ENCODE measurements at regions not wholly inside any gene's neighbourhood (a gene's known extent, or its start where the extent isn't known, plus 50 kb on each side); places are given as distances from the start of the nearest gene placed in this dataset.

GRCh38 chr5:159854916-159855315 lies 61.4 kb upstream of the ADRA1B start:
- H3K27me3 ChIP-seq (replicated peaks; ENCODE audit: insufficient read depth) = peaks cover 3% of the 10 kb centered on the region; the same call in 1 of the 2 replicates
- no peak overlapping the region for H3K27ac ChIP-seq
- H3K9me2 ChIP-seq (ENCODE audit: insufficient read depth) = no peaks in the 10 kb centered on the region
- H3K4me3 ChIP-seq = no peak overlapping the region
- H3K4me2 ChIP-seq (ENCODE audit: unreplicated experiment) = no peak overlapping the region
- TF ChIP-seq EZH2 (IDR thresholded peaks at IDR 0.05; ENCODE audit: insufficient read depth, poor library complexity, severe bottlenecking) = no peak
- TF ChIP-seq EZH2phosphoT487 (IDR thresholded peaks at IDR 0.05; ENCODE audit: insufficient read depth, low read depth) = no peak
- in situ Hi-C loops (cut with MboI) = no loop called here
- H3K79me2 ChIP-seq (ENCODE audit: insufficient read depth) = no peaks in the 10 kb centered on the region
- H4K20me1 ChIP-seq (ENCODE audit: insufficient read depth) = no peaks in the 10 kb centered on the region
- H2AFZ ChIP-seq = no peak overlapping the region
- peaks cover 17% of the 10 kb centered on the region; the same call in 1 of the 2 replicates for H3K4me1 ChIP-seq (ENCODE audit: insufficient read depth)
- H3K9ac ChIP-seq = no peak overlapping the region
- H3K36me3 ChIP-seq (ENCODE audit: low read depth) = no peaks in the 10 kb centered on the region
- WGBS, 2 experiments (ENCODE audit: low coverage in 1 of 2, low lambda C conversion rate in 2 of 2, missing lambda C conversion rate in 2 of 2) = 89 to 92% methylated on average over 2 of the region's 2 CpGs
- no peaks in the 10 kb centered on the region for H3K9me3 ChIP-seq (ENCODE audit: low read depth)
- peak; percentile 30 for DNase-seq
- peaks cover 30% of the 10 kb centered on the region for H3F3A ChIP-seq (ENCODE audit: insufficient read depth)

- peak; percentile 61 for DNase-seq
- no peak overlapping the region for H3K9ac ChIP-seq
- H3K27me3 ChIP-seq (replicated peaks; ENCODE audit: insufficient read depth) = peaks cover 9% of the 10 kb centered on the region; the same call in 1 of the 2 replicates
- 16 to 20% methylated on average over 5 of the region's 5 CpGs for WGBS, 2 experiments (ENCODE audit: low coverage in 1 of 2, low lambda C conversion rate in 2 of 2, missing lambda C conversion rate in 2 of 2)
- H3K36me3 ChIP-seq (ENCODE audit: low read depth) = no peaks in the 10 kb centered on the region
- H2AFZ ChIP-seq = no peak overlapping the region
- H3K9me2 ChIP-seq (ENCODE audit: insufficient read depth) = no peaks in the 10 kb centered on the region
- TF ChIP-seq EZH2 (IDR thresholded peaks at IDR 0.05; ENCODE audit: insufficient read depth, poor library complexity, severe bottlenecking) = no peak
- no peak for TF ChIP-seq EZH2phosphoT487 (IDR thresholded peaks at IDR 0.05; ENCODE audit: insufficient read depth, low read depth)
- no peaks in the 10 kb centered on the region for H3K79me2 ChIP-seq (ENCODE audit: insufficient read depth)
- peaks cover 14% of the 10 kb centered on the region; the same call in 1 of the 2 replicates for H3K4me1 ChIP-seq (ENCODE audit: insufficient read depth)
- H3K9me3 ChIP-seq (ENCODE audit: low read depth) = no peaks in the 10 kb centered on the region
- no peak overlapping the region for H3K4me3 ChIP-seq
- peaks cover 25% of the 10 kb centered on the region for H3F3A ChIP-seq (ENCODE audit: insufficient read depth)
- no peak overlapping the region for H3K27ac ChIP-seq
- in situ Hi-C loops (cut with MboI) = no loop called here
- no peak overlapping the region for H3K4me2 ChIP-seq (ENCODE audit: unreplicated experiment)
- no peaks in the 10 kb centered on the region for H4K20me1 ChIP-seq (ENCODE audit: insufficient read depth)
Measured at GRCh38 chr5:159855476-159856191, 60.6 kb upstream of the ADRA1B start.

- H3K36me3 ChIP-seq (ENCODE audit: low read depth) = no peaks in the 10 kb centered on the region
- WGBS, 2 experiments (ENCODE audit: low coverage in 1 of 2, low lambda C conversion rate in 2 of 2, missing lambda C conversion rate in 2 of 2) = 73 to 77% methylated on average over 2 of the region's 2 CpGs
Measured at GRCh38 chr5:159858871-159859270, 57.4 kb upstream of the ADRA1B start.

GRCh38 chr5:159861086-159861485 lies 55.2 kb upstream of the ADRA1B start:
- H4K20me1 ChIP-seq (ENCODE audit: insufficient read depth) = no peaks in the 10 kb centered on the region
- 6 to 9% methylated on average over 3 of the region's 3 CpGs for WGBS, 2 experiments (ENCODE audit: low coverage in 1 of 2, low lambda C conversion rate in 2 of 2, missing lambda C conversion rate in 2 of 2)
- no peak overlapping the region for H3K9ac ChIP-seq
- TF ChIP-seq EZH2 (IDR thresholded peaks at IDR 0.05; ENCODE audit: insufficient read depth, poor library complexity, severe bottlenecking) (no peak), EZH2phosphoT487 (IDR thresholded peaks at IDR 0.05; ENCODE audit: insufficient read depth, low read depth) (no peak)
- in situ Hi-C loops (cut with MboI) = no loop called here
- H3K4me3 ChIP-seq = no peak overlapping the region
- no peaks in the 10 kb centered on the region for H3K9me3 ChIP-seq (ENCODE audit: low read depth)
- peaks cover 24% of the 10 kb centered on the region; the same call in 1 of the 2 replicates for H3K27me3 ChIP-seq (replicated peaks; ENCODE audit: insufficient read depth)
- no peak overlapping the region for H3K27ac ChIP-seq
- H3K4me2 ChIP-seq (ENCODE audit: unreplicated experiment) = no peak overlapping the region
- peaks cover 4% of the 10 kb centered on the region; the same call in 1 of the 2 replicates for H3K4me1 ChIP-seq (ENCODE audit: insufficient read depth)
- no peaks in the 10 kb centered on the region for H3K79me2 ChIP-seq (ENCODE audit: insufficient read depth)
- no peak for DNase-seq
- no peaks in the 10 kb centered on the region for H3K9me2 ChIP-seq (ENCODE audit: insufficient read depth)
- peaks cover 11% of the 10 kb centered on the region for H3F3A ChIP-seq (ENCODE audit: insufficient read depth)
- H2AFZ ChIP-seq = no peak overlapping the region
- no peaks in the 10 kb centered on the region for H3K36me3 ChIP-seq (ENCODE audit: low read depth)

More at GRCh38 chr5:159858871-159859270, 57.4 kb upstream of the ADRA1B start:
- Histone ChIP-seq H3K4me3 (no peak overlapping the region), H3K79me2 (ENCODE audit: insufficient read depth) (no peaks in the 10 kb centered on the region), H3K27me3 (replicated peaks; ENCODE audit: insufficient read depth) (peaks cover 16% of the 10 kb centered on the region; the same call in 1 of the 2 replicates), H3K27ac (no peak overlapping the region), H3F3A (ENCODE audit: insufficient read depth) (peaks cover 21% of the 10 kb centered on the region), H3K9me3 (ENCODE audit: low read depth) (no peaks in the 10 kb centered on the region), H3K4me1 (ENCODE audit: insufficient read depth) (peaks cover 10% of the 10 kb centered on the region; the same call in 1 of the 2 replicates), H3K4me2 (ENCODE audit: unreplicated experiment) (no peak overlapping the region), H4K20me1 (ENCODE audit: insufficient read depth) (no peaks in the 10 kb centered on the region), H2AFZ (no peak overlapping the region), H3K9ac (no peak overlapping the region), H3K9me2 (ENCODE audit: insufficient read depth) (no peaks in the 10 kb centered on the region)
- no peak for DNase-seq
- in situ Hi-C loops (cut with MboI) = no loop called here
- no peak for TF ChIP-seq EZH2 (IDR thresholded peaks at IDR 0.05; ENCODE audit: insufficient read depth, poor library complexity, severe bottlenecking)
- no peak for TF ChIP-seq EZH2phosphoT487 (IDR thresholded peaks at IDR 0.05; ENCODE audit: insufficient read depth, low read depth)

Measured in GM23248 (cell line).